ENCODE measurements at regions not wholly inside any gene's neighbourhood (a gene's known extent, or its start where the extent isn't known, plus 50 kb on each side); places are given as distances from the start of the nearest gene placed in this dataset.

- TF ChIP-seq, protein P1, sequence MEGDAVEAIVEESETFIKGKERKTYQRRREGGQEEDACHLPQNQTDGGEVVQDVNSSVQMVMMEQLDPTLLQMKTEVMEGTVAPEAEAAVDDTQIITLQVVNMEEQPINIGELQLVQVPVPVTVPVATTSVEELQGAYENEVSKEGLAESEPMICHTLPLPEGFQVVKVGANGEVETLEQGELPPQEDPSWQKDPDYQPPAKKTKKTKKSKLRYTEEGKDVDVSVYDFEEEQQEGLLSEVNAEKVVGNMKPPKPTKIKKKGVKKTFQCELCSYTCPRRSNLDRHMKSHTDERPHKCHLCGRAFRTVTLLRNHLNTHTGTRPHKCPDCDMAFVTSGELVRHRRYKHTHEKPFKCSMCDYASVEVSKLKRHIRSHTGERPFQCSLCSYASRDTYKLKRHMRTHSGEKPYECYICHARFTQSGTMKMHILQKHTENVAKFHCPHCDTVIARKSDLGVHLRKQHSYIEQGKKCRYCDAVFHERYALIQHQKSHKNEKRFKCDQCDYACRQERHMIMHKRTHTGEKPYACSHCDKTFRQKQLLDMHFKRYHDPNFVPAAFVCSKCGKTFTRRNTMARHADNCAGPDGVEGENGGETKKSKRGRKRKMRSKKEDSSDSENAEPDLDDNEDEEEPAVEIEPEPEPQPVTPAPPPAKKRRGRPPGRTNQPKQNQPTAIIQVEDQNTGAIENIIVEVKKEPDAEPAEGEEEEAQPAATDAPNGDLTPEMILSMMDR (IDR thresholded peaks at IDR 0.05), result no peak
- TF ChIP-seq POLR2A (IDR thresholded peaks at IDR 0.05), result no peak
Measured at GRCh38 chr11:92854952-92855351, 114.5 kb upstream of the MTNR1B start.

Data from body of pancreas (tissue), 4 donors.